ENCODE measurements at regions not wholly inside any gene's neighbourhood (a gene's known extent, or its start where the extent isn't known, plus 50 kb on each side); places are given as distances from the start of the nearest gene placed in this dataset.
"Not testable (repeated sequence)": the region's sequence is repeated elsewhere in the genome, so short reads cannot be mapped to it uniquely, and the experiment has no call there.

GRCh38 chr21:28472543-28472942, 520.1 kb downstream of the LTN1 start:
- not testable (repeated sequence) for DNase-seq (ENCODE audit: low read depth in 2 of 2)

- DNase-seq (ENCODE audit: low read depth in 2 of 2): no peak
Observed at GRCh38 chr21:28464988-28465387, 527.7 kb downstream of the LTN1 start.

DNA sequence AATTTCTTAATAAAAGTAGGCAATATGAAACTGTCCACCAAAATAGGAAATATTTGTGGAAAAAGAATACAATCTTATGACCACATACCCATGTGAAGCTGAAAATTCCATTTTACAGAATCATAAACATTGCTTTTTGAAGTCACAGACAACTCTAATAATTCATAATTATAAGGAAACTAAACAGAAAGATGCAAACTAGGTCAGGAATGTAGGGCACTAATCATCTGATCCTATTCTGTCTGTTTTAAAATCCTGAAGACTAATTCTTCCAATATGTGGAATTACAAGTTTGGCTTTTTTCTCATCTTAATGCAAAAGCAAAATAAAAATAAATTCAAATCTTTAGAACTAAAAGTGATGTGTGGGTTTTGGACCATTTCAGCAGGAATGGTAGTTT, 528.6 kb downstream of the LTN1 start:
- no peak for DNase-seq (ENCODE audit: low read depth in 2 of 2)

- no peak for DNase-seq (ENCODE audit: low read depth in 2 of 2)
Observed at GRCh38 chr21:28459193-28459592, 533.5 kb downstream of the LTN1 start.

DNA sequence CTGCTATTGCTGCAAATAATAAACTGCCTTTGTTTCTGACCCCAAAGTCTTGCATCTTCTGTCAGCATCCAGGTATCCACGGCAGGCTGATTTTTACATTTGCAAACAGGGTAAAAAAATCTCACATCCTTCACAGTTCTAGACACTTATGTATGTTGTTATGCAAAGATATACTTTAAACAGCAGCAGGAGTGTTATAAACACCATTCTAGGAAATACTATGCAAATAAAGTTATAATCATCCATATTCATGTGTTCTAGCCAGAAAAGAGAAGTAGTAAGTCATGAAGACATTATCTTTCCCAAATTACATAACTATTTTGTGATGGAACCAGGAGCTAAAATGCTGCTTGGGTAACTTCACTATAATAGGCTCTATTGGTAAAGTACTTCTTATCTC, 534.2 kb downstream of the LTN1 start:
- DNase-seq (ENCODE audit: low read depth in 2 of 2): no peak

- DNase-seq (ENCODE audit: low read depth in 2 of 2): no peak
Observed at GRCh38 chr21:28455253-28455600, 537.5 kb downstream of the LTN1 start.

- peak; percentile 11 to 18 for DNase-seq (ENCODE audit: low read depth in 2 of 2)
Observed at GRCh38 chr21:28454564-28455252, 538.0 kb downstream of the LTN1 start.

DNA sequence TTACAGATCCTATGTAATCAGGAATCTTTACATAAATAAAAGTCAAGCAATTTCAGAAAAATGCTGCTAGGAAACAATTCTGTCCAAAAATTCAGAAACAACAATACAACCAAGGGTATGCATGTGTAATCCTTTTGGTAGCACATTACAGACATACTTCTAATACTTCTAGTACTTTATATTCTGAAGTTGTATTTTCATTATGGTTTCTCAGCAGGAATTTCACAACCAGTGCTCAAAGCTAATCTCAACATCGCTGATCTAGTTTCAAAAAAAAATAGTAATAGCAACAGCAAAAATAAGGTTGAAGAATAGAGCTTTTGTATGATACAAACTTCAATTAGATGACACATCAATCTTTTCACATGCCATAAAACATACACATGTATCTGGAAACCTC, 545.2 kb downstream of the LTN1 start:
- no peak for DNase-seq (ENCODE audit: low read depth in 2 of 2)

DNA sequence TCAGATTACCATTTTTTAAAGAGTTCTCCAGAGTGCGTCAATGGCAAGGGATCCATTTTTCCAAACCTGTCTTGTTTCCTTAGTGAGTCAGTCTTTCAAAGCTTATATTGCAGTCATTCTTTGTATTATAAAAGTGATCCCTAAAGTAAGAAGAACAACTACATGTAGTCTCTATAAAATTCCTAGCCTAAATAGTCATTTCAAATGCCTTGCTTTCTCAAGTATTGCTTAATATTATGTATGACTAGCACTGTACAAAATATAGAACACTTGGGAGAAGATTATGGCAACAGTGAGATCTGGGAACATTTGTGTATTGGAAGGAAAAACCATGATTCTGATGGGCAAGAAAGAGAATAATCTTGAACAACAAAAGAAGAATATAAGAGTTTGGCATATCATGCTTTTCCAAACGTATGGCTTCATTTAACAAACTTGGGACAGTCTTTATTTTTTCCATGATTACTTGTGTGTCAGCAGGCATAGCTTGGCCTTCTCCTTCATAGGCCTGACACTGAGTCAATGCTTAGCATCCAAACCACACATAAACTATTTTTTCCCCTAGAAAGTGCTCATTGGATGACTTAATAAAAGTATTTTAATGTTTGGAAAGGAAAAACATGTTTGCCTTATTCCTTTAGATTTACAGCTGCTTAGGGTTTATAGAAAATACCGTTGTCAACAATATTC, 547.4 kb downstream of the LTN1 start:
- no peak for DNase-seq (ENCODE audit: low read depth in 2 of 2)

DNA sequence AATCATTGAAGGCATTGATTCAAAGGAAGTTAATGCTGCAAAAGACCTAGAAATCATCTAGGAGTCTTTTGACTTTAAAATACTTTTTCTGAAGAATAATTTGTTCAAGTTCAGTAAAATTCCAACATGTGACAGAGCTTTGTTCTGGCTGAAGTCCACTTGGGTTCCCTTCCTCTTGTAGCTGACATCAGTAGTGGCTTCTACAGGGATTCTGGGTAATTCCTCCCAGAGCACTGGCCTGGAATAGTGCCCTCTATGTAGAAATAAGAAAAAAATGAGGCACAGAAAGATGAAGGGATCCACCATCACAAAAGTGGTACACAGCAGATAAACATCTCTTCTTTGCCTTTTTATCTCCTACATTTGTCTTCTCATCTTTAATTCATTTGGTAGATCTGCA, 548.1 kb downstream of the LTN1 start:
- DNase-seq (ENCODE audit: low read depth in 2 of 2): no peak

- no peak for DNase-seq (ENCODE audit: low read depth in 2 of 2)
Observed at GRCh38 chr21:28444111-28444510, 548.6 kb downstream of the LTN1 start.

- DNase-seq (ENCODE audit: low read depth in 2 of 2): no peak
Observed at GRCh38 chr21:28442624-28443023, 550.1 kb downstream of the LTN1 start.

DNA sequence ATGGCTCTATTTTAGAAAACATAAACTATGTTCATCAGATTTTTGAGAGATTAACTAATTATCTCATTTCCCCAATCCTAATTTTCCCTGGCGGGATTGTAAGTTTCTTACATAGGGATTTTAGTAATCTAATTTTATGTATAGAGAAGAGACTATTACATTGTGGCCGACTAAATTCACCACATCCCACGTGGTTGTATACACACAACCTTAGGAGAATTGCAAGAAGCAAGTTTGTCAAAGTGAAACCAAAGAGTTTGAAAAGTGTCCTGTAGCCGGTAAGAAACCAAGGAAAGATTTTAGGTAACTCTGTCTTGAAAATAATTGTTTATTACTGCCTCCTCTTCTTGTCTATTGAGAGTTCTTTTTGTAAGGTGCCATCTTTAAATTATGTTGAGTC, 550.6 kb downstream of the LTN1 start:
- DNase-seq (ENCODE audit: low read depth in 2 of 2): no peak

GRCh38 chr21:28439788-28440187, 552.9 kb downstream of the LTN1 start:
- no peak for DNase-seq (ENCODE audit: low read depth in 2 of 2)

DNA sequence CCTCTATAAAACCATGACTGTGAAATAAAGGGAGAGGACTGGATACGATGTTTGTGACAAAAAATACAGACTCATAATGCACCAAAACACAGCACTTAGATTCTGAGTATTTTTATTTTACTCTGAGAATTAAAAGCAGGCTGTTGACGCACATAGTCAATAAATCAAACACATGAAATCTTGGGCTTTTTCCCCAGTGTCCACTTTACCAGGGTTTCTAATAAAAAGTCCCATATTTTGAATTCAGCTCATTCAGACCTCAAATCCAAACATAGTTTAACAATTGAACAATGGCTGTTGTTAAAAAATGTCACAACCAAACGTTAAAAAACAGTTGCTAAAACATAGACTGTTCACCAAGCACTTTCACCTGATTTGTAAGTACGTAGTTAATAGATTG, 553.4 kb downstream of the LTN1 start:
- no peak for DNase-seq (ENCODE audit: low read depth in 2 of 2)

DNA sequence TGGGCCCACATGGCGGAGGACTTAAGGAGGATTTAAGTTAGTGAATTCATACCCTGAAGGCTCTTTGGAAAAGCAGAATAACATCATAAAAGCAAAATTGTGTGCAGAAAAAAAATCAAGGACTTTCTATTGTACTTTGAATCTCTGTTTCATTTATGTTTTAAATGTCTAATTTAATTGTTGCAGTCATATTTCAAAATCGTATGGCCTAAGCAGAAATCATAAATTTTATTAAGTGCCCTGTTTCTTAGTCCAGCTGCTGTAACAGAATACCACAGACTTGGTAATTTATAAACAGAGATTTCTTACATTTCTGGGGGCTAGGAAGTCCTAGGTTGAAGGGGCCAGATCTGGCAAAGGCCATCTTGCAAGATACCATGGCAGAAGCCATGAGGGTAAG, 555.6 kb downstream of the LTN1 start:
- no peak for DNase-seq (ENCODE audit: low read depth in 2 of 2)

DNA sequence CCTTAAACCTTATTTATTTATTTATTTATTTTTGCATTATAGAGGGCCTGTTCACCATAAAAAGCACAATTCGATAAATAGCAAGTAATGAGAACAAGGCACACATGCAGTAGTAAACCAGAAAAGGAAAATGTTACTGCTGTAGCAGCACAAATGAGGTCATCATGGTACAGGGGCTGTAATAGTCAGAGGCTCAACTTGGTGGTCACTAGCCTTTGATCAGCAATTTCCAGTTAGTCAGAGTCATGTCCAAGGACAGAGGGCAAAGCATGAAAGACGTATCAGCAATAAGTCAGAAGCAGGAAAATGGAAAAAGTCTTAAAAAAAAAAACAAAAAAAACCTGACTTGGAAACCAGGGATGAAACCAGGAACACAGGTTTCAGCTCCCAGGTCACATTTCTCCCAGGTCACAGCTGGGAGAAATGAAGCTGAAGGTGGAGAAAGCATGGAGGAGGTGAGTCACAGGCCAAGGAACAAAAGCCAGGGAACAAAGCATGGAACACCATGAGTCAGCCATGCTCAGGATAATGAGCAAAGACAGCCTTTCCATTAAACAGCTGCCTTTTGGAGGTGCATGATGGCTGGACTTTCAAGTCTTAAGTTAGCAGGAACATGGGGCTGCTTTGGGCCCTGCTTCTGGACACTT, 556.3 kb downstream of the LTN1 start:
- peak in 1 of 2 donors; percentile 49 for DNase-seq (ENCODE audit: low read depth in 2 of 2)

- no peak for DNase-seq (ENCODE audit: low read depth in 2 of 2)
Observed at GRCh38 chr21:28431527-28432200, 561.0 kb downstream of the LTN1 start.

GRCh38 chr21:28431022-28431421, 561.7 kb downstream of the LTN1 start:
- no peak for DNase-seq (ENCODE audit: low read depth in 2 of 2)

GRCh38 chr21:28429161-28429560, 563.5 kb downstream of the LTN1 start:
- DNase-seq (ENCODE audit: low read depth in 2 of 2): no peak

- DNase-seq (ENCODE audit: low read depth in 2 of 2): no peak
Observed at GRCh38 chr21:28427394-28428022, 565.2 kb downstream of the LTN1 start.

- DNase-seq (ENCODE audit: low read depth in 2 of 2): no peak
Observed at GRCh38 chr21:28426545-28426944, 566.1 kb downstream of the LTN1 start.

All from dermis microvascular lymphatic vessel endothelial cell (primary cell).